Psoas muscle (tissue), 7 donors: ENCODE measurements at regions not wholly inside any gene's neighbourhood (a gene's known extent, or its start where the extent isn't known, plus 50 kb on each side); places are given as distances from the start of the nearest gene placed in this dataset.

Source experiments
- ATAC-seq, 4 donors: fragments of 200-7000 bp; cut with Tn5 transposase; one replicate each; pipeline ENCODE4 v1.9.1; 2020; ENCODE audit warnings: moderate library complexity in 3 of 4, mild to moderate bottlenecking in 2 of 4
- DNase-seq, 2 donors: peaks; one replicate each; pipeline ENCODE4 v3.0.0-alpha.2; 2020
- H3K27ac ChIP-seq: fragments of 200-600 bp; one replicate; pipeline ENCODE4 v1.8.0; 2022
- H3K27me3 ChIP-seq, 3 donors: fragments of 200-600 bp in 1 of 3; one replicate each; pipeline versions ENCODE4 v1.6.1 to v1.8.0; 2013 to 2022; ENCODE audit warnings: low read length in 2 of 3, mild to moderate bottlenecking in 2 of 3, moderate library complexity in 1 of 3; ENCODE audit not compliant: insufficient read depth in 3 of 3
- H3K36me3 ChIP-seq, 2 donors: fragments of 200-600 bp in 1 of 2; one replicate each; pipeline versions ENCODE4 v1.6.1 to v1.8.0; 2013 to 2022; ENCODE audit warnings: low read depth in 1 of 2, mild to moderate bottlenecking in 1 of 2, moderate library complexity in 1 of 2; ENCODE audit not compliant: insufficient read depth in 1 of 2
- H3K4me1 ChIP-seq: fragments of 200-600 bp; one replicate; pipeline ENCODE4 v1.8.0; 2022
- H3K4me3 ChIP-seq: fragments of 200-600 bp; one replicate; pipeline ENCODE4 v1.8.0; 2022; ENCODE audit warnings: mild to moderate bottlenecking
- H3K9me3 ChIP-seq: fragments of 200-600 bp; one replicate; pipeline ENCODE4 v1.8.0; 2022
- CTCF ChIP-seq: fragments of 200-600 bp; IDR thresholded peaks from one replicate; pipeline ENCODE4 v1.8.0; 2022; ENCODE audit warnings: antibody characterized with exemption
- WGBS, 3 donors: extraction: QIAGEN DNeasy Blood & Tissue Kit; methylation state at CpG; one replicate each; pipeline versions ENCODE4 v1.1.6 to v1.1.7; 2013; 5-methylcytosine and 5-hydroxymethylcytosine counted together
- intact Hi-C, 2 donors: fragments of 100-400 bp; cut with DNase I; formaldehyde crosslinking; loops; one replicate each; pipeline versions ENCODE4 v1.11.0 to v1.14.2; 2022
- donor health status: healthy with polysubstance abuse.
- donor health status: DM: no; HTN: no; CAD: no; lungs with moderate emphysema.
- donor health status: Bipolar disorder and iron deficiency.
- donor health status: healthy.
- donor health status: DM: yes; HTN: yes; CAD: no.
- donor health status: DM: no; HTN: no; CAD: no.
- donor health status: DM: yes; HTN: yes; CAD: no.

GRCh38 chr22:23522623-23523251 is 57.4 kb downstream of the IGLL1 start:
- Histone ChIP-seq H3K36me3 (no peaks in the 10 kb centered on the region), H3K9me3 (no peaks in the 10 kb centered on the region), H3K27me3 (peaks cover 0 to 24% (median 4%) of the 10 kb centered on the region in 3 donors), H3K4me3 (peak overlapping the region; percentile 25), H3K4me1 (no peaks in the 10 kb centered on the region), H3K27ac (no peak overlapping the region)
- ATAC-seq, result no peak
- DNase-seq, result peak in 1 of 2 donors; percentile 38
- intact Hi-C loops, result no loop called here
- no peak for TF ChIP-seq CTCF
- WGBS, 3 donors, result 26 to 31% (median 30%) methylated on average over 27 to 38 of the region's 38 CpGs

GRCh38 chr22:23521441-23522113 is 58.5 kb downstream of the IGLL1 start:
- no peak for TF ChIP-seq CTCF
- H3K4me1 ChIP-seq, result no peaks in the 10 kb centered on the region

GRCh38 chr22:23520863-23521440 is 59.1 kb downstream of the IGLL1 start:
- H3K4me1 ChIP-seq, result no peaks in the 10 kb centered on the region
- intact Hi-C loops, result no loop called here
- H3K9me3 ChIP-seq, result no peaks in the 10 kb centered on the region
- peaks cover 0 to 24% (median 6%) of the 10 kb centered on the region in 3 donors for H3K27me3 ChIP-seq
- DNase-seq (peak in 1 of 2 donors; percentile 42), ATAC-seq (peak in 2 of 4 donors; percentile 12 to 23)
- no peaks in the 10 kb centered on the region for H3K36me3 ChIP-seq
- peak overlapping the region; percentile 61 for H3K4me3 ChIP-seq
- no peak for TF ChIP-seq CTCF
- 24 to 36% (median 35%) methylated on average over 28 of the region's 28 CpGs for WGBS, 3 donors
- H3K27ac ChIP-seq, result peak overlapping the region; percentile 53

More at GRCh38 chr22:23521441-23522113, 58.5 kb downstream of the IGLL1 start:
- Histone ChIP-seq H3K4me3 (peak overlapping the region; percentile 61), H3K36me3 (no peaks in the 10 kb centered on the region), H3K27ac (peak overlapping the region; percentile 53), H3K9me3 (no peaks in the 10 kb centered on the region), H3K27me3 (peaks cover 0 to 24% (median 4%) of the 10 kb centered on the region in 3 donors)
- intact Hi-C loops, result no loop called here
- peak; percentile 85 to 86 for DNase-seq
- WGBS, 3 donors, result 1 to 2% (median 1%) methylated on average over 44 to 65 of the region's 65 CpGs
- peak; percentile 89 to 92 (median 90) for ATAC-seq

- no peaks in the 10 kb centered on the region for H3K4me1 ChIP-seq
- intact Hi-C loops, result no loop called here
- ATAC-seq (no peak), DNase-seq (peak in 1 of 2 donors; percentile 23)
- H3K9me3 ChIP-seq, result no peaks in the 10 kb centered on the region
- TF ChIP-seq CTCF, result no peak
- H3K27me3 ChIP-seq, result peaks cover 0 to 24% (median 6%) of the 10 kb centered on the region in 3 donors
- H3K4me3 ChIP-seq, result no peak overlapping the region
- no peaks in the 10 kb centered on the region for H3K36me3 ChIP-seq
- no peak overlapping the region for H3K27ac ChIP-seq
- 89 to 94% (median 89%) methylated on average over 11 of the region's 11 CpGs for WGBS, 3 donors
Observed at GRCh38 chr22:23519442-23520157, 60.5 kb downstream of the IGLL1 start.
